ENCODE measurements at regions not wholly inside any gene's neighbourhood (a gene's known extent, or its start where the extent isn't known, plus 50 kb on each side); places are given as distances from the start of the nearest gene placed in this dataset.

GRCh38 chr6:100246206-100246605 lies 218.5 kb downstream of the SIM1 start:
- H2AFZ ChIP-seq (ENCODE audit: low read depth, low read length) = no peak overlapping the region
- H3K27ac ChIP-seq (ENCODE audit: low read length) = no peak overlapping the region
- TF ChIP-seq MXI1 (conservative IDR thresholded peaks at IDR 0.05; ENCODE audit: poor library complexity, severe bottlenecking) (no peak), REST (IDR thresholded peaks at IDR 0.05; ENCODE audit: borderline replicate concordance) (no peak), EZH2 (IDR thresholded peaks at IDR 0.05; ENCODE audit: borderline replicate concordance, insufficient read depth, low read length, poor library complexity, severe bottlenecking) (no peak), POLR2AphosphoS5 (IDR thresholded peaks at IDR 0.05) (no peak)

DNA sequence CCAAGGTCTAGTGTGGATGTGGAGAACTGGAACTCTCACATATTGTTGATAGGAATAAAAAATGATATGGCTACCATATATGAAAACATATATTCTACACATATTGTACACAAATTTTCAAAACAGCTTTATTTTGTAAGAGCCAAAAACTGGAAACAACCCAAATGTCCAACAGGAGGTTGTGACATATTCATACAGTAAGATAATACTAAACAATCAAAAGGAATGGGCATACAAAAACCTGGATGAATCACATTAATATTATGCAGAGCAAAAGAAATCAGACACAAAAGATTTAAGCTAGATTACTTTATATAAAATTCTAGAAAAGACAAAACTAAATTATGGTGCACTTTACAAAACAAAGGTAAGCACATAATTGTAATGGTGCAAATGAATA lies 223.9 kb downstream of the SIM1 start:
- H3K9ac ChIP-seq (ENCODE audit: low read length) = no peak overlapping the region
- H3K27ac ChIP-seq (ENCODE audit: low read length) = no peak overlapping the region
- no peak overlapping the region for H2AFZ ChIP-seq (ENCODE audit: low read depth, low read length)
- H3K36me3 ChIP-seq (ENCODE audit: insufficient read depth, low read length) = no peaks in the 10 kb centered on the region
- H3F3A ChIP-seq (ENCODE audit: insufficient read depth, low read length, poor library complexity, severe bottlenecking) = no peaks in the 10 kb centered on the region
- H4K20me1 ChIP-seq (ENCODE audit: insufficient read depth) = no peaks in the 10 kb centered on the region
- H3K4me3 ChIP-seq (ENCODE audit: low read length) = no peak overlapping the region
- no peaks in the 10 kb centered on the region for H3K9me2 ChIP-seq (ENCODE audit: insufficient read depth, low read length)
- TF ChIP-seq CTCF (IDR thresholded peaks at IDR 0.05; ENCODE audit: poor library complexity, severe bottlenecking) (no peak), EZH2 (IDR thresholded peaks at IDR 0.05; ENCODE audit: borderline replicate concordance, insufficient read depth, low read length, poor library complexity, severe bottlenecking) (no peak)
- H3K27me3 ChIP-seq (ENCODE audit: insufficient read depth, low read depth, low read length) = no peaks in the 10 kb centered on the region
- no peak overlapping the region for H3K4me2 ChIP-seq (ENCODE audit: low read length)
- H3K79me2 ChIP-seq (replicated peaks; ENCODE audit: insufficient read depth, low read length) = no peaks in the 10 kb centered on the region
- H3K9me3 ChIP-seq (ENCODE audit: low read length) = no peaks in the 10 kb centered on the region

More at GRCh38 chr6:100246206-100246605, 218.5 kb downstream of the SIM1 start:
- Histone ChIP-seq H3F3A (ENCODE audit: insufficient read depth, low read length, poor library complexity, severe bottlenecking) (no peaks in the 10 kb centered on the region), H3K36me3 (ENCODE audit: insufficient read depth, low read length) (no peaks in the 10 kb centered on the region), H3K9me3 (ENCODE audit: low read length) (no peaks in the 10 kb centered on the region), H3K4me2 (ENCODE audit: low read length) (no peak overlapping the region), H3K9ac (ENCODE audit: low read length) (no peak overlapping the region), H3K4me3 (ENCODE audit: low read length) (no peak overlapping the region), H3K27me3 (ENCODE audit: insufficient read depth, low read depth, low read length) (no peaks in the 10 kb centered on the region), H3K9me2 (ENCODE audit: insufficient read depth, low read length) (no peaks in the 10 kb centered on the region), H3K79me2 (replicated peaks; ENCODE audit: insufficient read depth, low read length) (no peaks in the 10 kb centered on the region), H4K20me1 (ENCODE audit: insufficient read depth) (no peaks in the 10 kb centered on the region)

DNA sequence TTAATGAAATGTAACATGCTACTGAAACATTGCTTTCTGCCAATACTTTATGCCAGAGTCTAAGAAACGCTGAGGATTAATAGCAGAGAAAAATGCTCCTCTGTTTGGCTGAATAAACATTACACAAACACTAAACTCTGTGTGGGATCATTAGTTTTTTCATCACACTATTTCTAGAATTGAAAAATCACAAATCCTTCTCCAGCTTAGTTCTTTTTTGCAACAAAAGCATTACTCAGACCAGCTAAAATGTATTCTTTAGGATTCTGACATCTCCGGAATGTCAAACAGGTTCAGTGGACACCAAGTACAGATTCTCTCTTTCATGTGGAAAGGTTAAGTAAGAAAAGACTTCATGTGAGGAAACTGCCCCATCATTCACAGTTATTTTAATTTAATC lies 226.9 kb downstream of the SIM1 start:
- Histone ChIP-seq H3K9me2 (ENCODE audit: insufficient read depth, low read length) (no peaks in the 10 kb centered on the region), H3K36me3 (ENCODE audit: insufficient read depth, low read length) (no peaks in the 10 kb centered on the region), H3K79me2 (replicated peaks; ENCODE audit: insufficient read depth, low read length) (no peaks in the 10 kb centered on the region), H3K4me2 (ENCODE audit: low read length) (no peak overlapping the region), H4K20me1 (ENCODE audit: insufficient read depth) (no peaks in the 10 kb centered on the region), H2AFZ (ENCODE audit: low read depth, low read length) (no peak overlapping the region), H3K27ac (ENCODE audit: low read length) (no peak overlapping the region), H3F3A (ENCODE audit: insufficient read depth, low read length, poor library complexity, severe bottlenecking) (no peaks in the 10 kb centered on the region), H3K9me3 (ENCODE audit: low read length) (no peaks in the 10 kb centered on the region), H3K9ac (ENCODE audit: low read length) (no peak overlapping the region), H3K4me3 (ENCODE audit: low read length) (no peak overlapping the region), H3K27me3 (ENCODE audit: insufficient read depth, low read depth, low read length) (no peaks in the 10 kb centered on the region)
- TF ChIP-seq RAD21 (conservative IDR thresholded peaks at IDR 0.05) (no peak), REST (IDR thresholded peaks at IDR 0.05; ENCODE audit: borderline replicate concordance) (no peak), POLR2AphosphoS5 (IDR thresholded peaks at IDR 0.05) (no peak), MXI1 (conservative IDR thresholded peaks at IDR 0.05; ENCODE audit: poor library complexity, severe bottlenecking) (no peak), CTCF (IDR thresholded peaks at IDR 0.05; ENCODE audit: poor library complexity, severe bottlenecking) (no peak), EZH2 (IDR thresholded peaks at IDR 0.05; ENCODE audit: borderline replicate concordance, insufficient read depth, low read length, poor library complexity, severe bottlenecking) (no peak), SMC3 (conservative IDR thresholded peaks at IDR 0.05; ENCODE audit: poor library complexity) (no peak), EP300 (conservative IDR thresholded peaks at IDR 0.05; ENCODE audit: poor library complexity, severe bottlenecking) (no peak)
